Thyroid gland (tissue), 4 donors: ENCODE measurements at regions not wholly inside any gene's neighbourhood (a gene's known extent, or its start where the extent isn't known, plus 50 kb on each side); places are given as distances from the start of the nearest gene placed in this dataset.

Experiments used
- DNase-seq, 2 donors: peaks; one replicate each; pipeline ENCODE4 v3.0.0-alpha.2; 2019
- H3K27ac ChIP-seq, 3 donors: fragments of 200-600 bp; sonication (generic); 1 replicate in 2 of 3; 2 replicates in 1 of 3; pipeline ENCODE4 v1.5.1; 2016 to 2019; ENCODE audit warnings: mild to moderate bottlenecking in 1 of 3, moderate library complexity in 1 of 3
- H3K27me3 ChIP-seq: fragments of 200-600 bp; sonication (generic); one replicate; pipeline ENCODE4 v1.5.1; 2019
- H3K36me3 ChIP-seq, 2 donors: fragments of 200-600 bp; sonication (generic); one replicate each; pipeline ENCODE4 v1.5.1; 2016 to 2019
- H3K4me1 ChIP-seq, 2 donors: fragments of 200-600 bp; sonication (generic); one replicate each; pipeline ENCODE4 v1.5.1; 2017 to 2019
- H3K4me3 ChIP-seq, 3 donors: fragments of 200-600 bp; sonication (generic); replicated peaks in 1 of 3; 1 replicate in 2 of 3; 2 replicates in 1 of 3; pipeline ENCODE4 v1.5.1; 2016; ENCODE audit warnings: mild to moderate bottlenecking in 1 of 3
- H3K9me3 ChIP-seq: fragments of 200-600 bp; sonication (generic); one replicate; pipeline ENCODE4 v1.5.1; 2017
- CTCF ChIP-seq, 6 experiments: fragments of 200-600 bp in 3 of 6; fragments of 450-650 bp in 3 of 6; sonication (generic) in 3 of 6; IDR thresholded peaks; one replicate each; pipeline ENCODE4 v1.5.1; 2016 to 2019; ENCODE audit warnings: antibody characterized with exemption in 6 of 6, mild to moderate bottlenecking in 2 of 6, inconsistent platforms in 1 of 6, moderate library complexity in 1 of 6
- POLR2A ChIP-seq, 2 donors: fragments of 450-650 bp; IDR thresholded peaks; one replicate each; pipeline ENCODE4 v1.6.1; 2017; ENCODE audit warnings: antibody characterized with exemption in 2 of 2, mild to moderate bottlenecking in 2 of 2, moderate library complexity in 1 of 2
- WGBS, 2 donors: methylation state at CpG; one replicate each; pipeline ENCODE4 v1.1.5; 2017; 5-methylcytosine and 5-hydroxymethylcytosine counted together
- intact Hi-C: fragments of 100-400 bp; cut with DNase I; formaldehyde crosslinking; loops from one replicate; pipeline ENCODE4 v1.15.1; 2023

DNA sequence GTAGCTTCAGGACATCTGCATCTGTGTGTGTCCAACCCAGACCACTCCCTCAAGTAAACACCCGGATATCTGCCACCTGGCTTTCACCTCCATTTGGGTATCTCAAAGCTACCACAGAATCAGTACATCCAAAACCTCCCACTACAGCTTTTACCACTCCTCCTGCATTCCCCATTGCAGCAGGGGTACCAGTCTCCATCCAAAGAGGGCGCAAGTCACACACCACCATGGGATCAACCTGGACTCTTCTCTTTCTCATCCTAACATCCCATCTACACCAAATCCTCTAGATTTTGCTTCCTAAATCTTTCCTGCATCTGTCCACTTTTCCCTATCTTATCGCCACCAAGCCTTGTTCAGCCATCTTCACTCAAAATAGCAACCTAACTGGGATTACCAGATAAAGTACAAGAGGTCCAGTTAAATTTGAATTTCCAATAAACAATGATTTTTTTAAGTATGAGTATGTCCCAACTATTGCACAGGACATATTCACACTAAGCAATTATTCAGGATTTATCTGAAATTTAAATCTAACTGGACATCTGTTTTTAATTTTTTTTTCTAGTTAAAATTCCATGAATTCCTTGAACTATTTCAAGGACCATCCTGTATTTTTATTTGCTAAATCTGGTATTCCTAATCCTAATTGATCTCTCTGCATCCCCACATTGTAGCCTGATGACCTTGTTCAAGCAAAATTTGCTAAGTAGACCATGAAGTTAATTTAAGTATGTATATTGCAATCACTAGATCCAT is 164.3 kb upstream of the MLN start:
- Histone ChIP-seq H3K36me3 (no peaks in the 10 kb centered on the region), H3K9me3 (no peaks in the 10 kb centered on the region), H3K4me1 (no peaks in the 10 kb centered on the region), H3K4me3 (no peak overlapping the region), H3K27ac (no peak overlapping the region), H3K27me3 (no peaks in the 10 kb centered on the region)
- TF ChIP-seq POLR2A (IDR thresholded peaks at IDR 0.05) (no peak), CTCF (IDR thresholded peaks at IDR 0.05) (no peak)
- intact Hi-C loops = no loop called here
- no peak for DNase-seq
- 50 to 52% methylated on average over 3 of the region's 3 CpGs for WGBS, 2 donors

DNA sequence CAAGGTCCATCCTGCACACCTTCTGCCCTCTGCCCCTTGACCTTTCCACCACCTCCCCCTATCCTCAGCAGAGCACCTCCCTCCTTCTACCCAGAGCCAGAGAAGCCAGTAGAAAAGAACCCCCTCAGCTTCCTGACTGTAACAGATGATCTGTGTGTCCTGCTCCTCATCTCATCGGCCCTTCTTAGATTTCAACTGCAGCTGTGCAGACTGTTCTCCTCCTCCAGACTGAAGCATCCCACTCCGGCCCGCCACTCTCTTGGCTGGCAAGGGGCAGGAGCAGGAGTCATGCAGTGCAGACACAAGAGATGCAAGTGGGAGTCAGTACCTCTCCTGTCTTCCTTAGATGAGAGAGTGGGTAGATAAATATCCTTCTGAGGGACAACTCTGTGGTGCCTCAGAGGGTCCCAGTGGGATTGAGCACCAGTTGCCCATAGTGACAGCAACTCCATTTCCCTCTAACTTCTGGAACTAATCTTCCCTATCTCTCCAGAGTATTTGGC is 163.5 kb upstream of the MLN start:
- Histone ChIP-seq H3K27me3 (no peaks in the 10 kb centered on the region), H3K4me1 (no peaks in the 10 kb centered on the region), H3K9me3 (no peaks in the 10 kb centered on the region), H3K27ac (no peak overlapping the region), H3K4me3 (no peak overlapping the region), H3K36me3 (no peaks in the 10 kb centered on the region)
- intact Hi-C loops = no loop called here
- no peak for DNase-seq
- TF ChIP-seq POLR2A (IDR thresholded peaks at IDR 0.05) = no peak
- TF ChIP-seq CTCF (IDR thresholded peaks at IDR 0.05) = no peak
- 73 to 74% methylated on average over 3 of the region's 3 CpGs for WGBS, 2 donors

- Histone ChIP-seq H3K27me3 (no peaks in the 10 kb centered on the region), H3K9me3 (no peaks in the 10 kb centered on the region), H3K36me3 (no peaks in the 10 kb centered on the region), H3K4me1 (no peaks in the 10 kb centered on the region), H3K4me3 (no peak overlapping the region), H3K27ac (no peak overlapping the region)
- 81 to 92% methylated on average over 1 to 2 of the region's 2 CpGs for WGBS, 2 donors
- intact Hi-C loops = no loop called here
- DNase-seq = no peak
- TF ChIP-seq CTCF (IDR thresholded peaks at IDR 0.05) (no peak), POLR2A (IDR thresholded peaks at IDR 0.05) (no peak)
Observed at GRCh38 chr6:33966536-33966935, 162.7 kb upstream of the MLN start.

DNA sequence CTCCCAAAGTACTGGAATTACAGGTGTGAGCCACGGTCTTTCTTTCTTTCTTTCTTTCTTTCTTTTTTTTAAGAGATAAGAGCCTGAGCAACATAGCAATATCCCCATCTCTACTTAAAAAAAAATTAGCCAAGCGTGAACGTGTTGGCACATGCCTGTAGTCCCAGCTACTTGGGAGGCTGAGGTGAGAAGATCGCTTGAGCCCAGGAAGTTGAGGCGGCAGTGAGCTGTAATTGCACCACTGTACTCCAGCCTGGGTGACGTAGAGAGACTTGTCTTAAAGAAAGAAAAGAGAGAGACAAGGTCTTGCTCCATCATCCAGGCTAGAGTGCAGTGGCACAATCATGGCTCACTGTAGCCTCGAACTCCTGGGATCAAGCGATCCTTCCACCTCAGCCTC is 162.0 kb upstream of the MLN start:
- no peaks in the 10 kb centered on the region for H3K36me3 ChIP-seq
- WGBS, 2 donors = 76 to 77% methylated on average over 8 of the region's 8 CpGs
- intact Hi-C loops = no loop called here
- no peaks in the 10 kb centered on the region for H3K27me3 ChIP-seq
- no peak overlapping the region for H3K27ac ChIP-seq
- H3K4me1 ChIP-seq = no peaks in the 10 kb centered on the region
- TF ChIP-seq CTCF (IDR thresholded peaks at IDR 0.05) = no peak
- TF ChIP-seq POLR2A (IDR thresholded peaks at IDR 0.05) = no peak
- DNase-seq = no peak
- H3K9me3 ChIP-seq = no peaks in the 10 kb centered on the region
- no peak overlapping the region for H3K4me3 ChIP-seq

- Histone ChIP-seq H3K4me3 (no peak overlapping the region), H3K9me3 (no peaks in the 10 kb centered on the region), H3K4me1 (no peaks in the 10 kb centered on the region), H3K27ac (no peak overlapping the region), H3K36me3 (no peaks in the 10 kb centered on the region), H3K27me3 (no peaks in the 10 kb centered on the region)
- no peak for TF ChIP-seq CTCF (IDR thresholded peaks at IDR 0.05)
- no peak for TF ChIP-seq POLR2A (IDR thresholded peaks at IDR 0.05)
- intact Hi-C loops = no loop called here
- DNase-seq = no peak
- WGBS, 2 donors = 91 to 93% methylated on average over 3 of the region's 3 CpGs
Observed at GRCh38 chr6:33964387-33964786, 160.6 kb upstream of the MLN start.
